IMR-90 (cell line): ENCODE measurements at regions not wholly inside any gene's neighbourhood (a gene's known extent, or its start where the extent isn't known, plus 50 kb on each side); places are given as distances from the start of the nearest gene placed in this dataset.

ENCODE experiments used
- ATAC-seq: fragments of 200-7000 bp; cut with Tn5 transposase; 2 replicates; pipeline ENCODE4 v1.9.1; 2020; ENCODE audit warnings: low read depth, mild to moderate bottlenecking, moderate library complexity
- BruUV-seq: library from RNA; stranded (reverse); fragments of 400-500 nt; replicated peaks from 2 replicates; lab custom pipeline; 2021; lab: Mats Ljungman, UMichigan
- CTCF ChIA-PET: fragments of 300-600 bp; formaldehyde crosslinking; extraction: SDS; loops from one replicate; lab custom pipeline; 2021; ENCODE audit warnings: antibody characterized with exemption; lab: Yijun Ruan, JAX
- POLR2A ChIA-PET: fragments of 300-600 bp; sonication (Branson Sonifier 250); formaldehyde crosslinking; loops from one replicate; lab custom pipeline; 2022; ENCODE audit warnings: antibody characterized with exemption; ENCODE audit not compliant: unreplicated experiment; lab: Charles Lee
- DNase-seq: peaks from one replicate; pipeline ENCODE4 v3.0.0; 2013
- H2AFZ ChIP-seq: replicated peaks from 2 replicates; pipeline ENCODE3; 2013; ENCODE audit warnings: low read length, mild to moderate bottlenecking; ENCODE audit not compliant: poor library complexity
- H2AK5ac ChIP-seq: 2 replicates; pipeline ENCODE4 v1.6.1; 2013; ENCODE audit warnings: low read depth, low read length, inconsistent platforms
- H2AK9ac ChIP-seq: replicated peaks from 2 replicates; pipeline ENCODE3; 2013; ENCODE audit warnings: mild to moderate bottlenecking, low read depth, low read length, moderate library complexity; ENCODE audit not compliant: poor library complexity
- H2BK120ac ChIP-seq: 2 replicates; pipeline ENCODE4 v1.6.1; 2013; ENCODE audit warnings: low read depth, low read length, inconsistent platforms
- H2BK15ac ChIP-seq: 3 replicates; pipeline ENCODE4 v1.6.1; 2013; ENCODE audit warnings: low read depth, low read length, inconsistent platforms
- H2BK20ac ChIP-seq: 2 replicates; pipeline ENCODE4 v1.6.1; 2013; ENCODE audit warnings: low read depth, mild to moderate bottlenecking, inconsistent platforms, low read length, moderate library complexity
- H2BK5ac ChIP-seq: 2 replicates; pipeline ENCODE4 v1.6.1; 2013; ENCODE audit warnings: mild to moderate bottlenecking, low read depth, low read length, inconsistent platforms; ENCODE audit not compliant: poor library complexity, severe bottlenecking
- H3K14ac ChIP-seq: replicated peaks from 2 replicates; pipeline ENCODE4 v1.6.1; 2013; ENCODE audit warnings: low read depth, low read length, inconsistent platforms
- H3K18ac ChIP-seq: 2 replicates; pipeline ENCODE4 v1.6.1; 2013; ENCODE audit warnings: low read depth, low read length, control low read depth
- H3K23ac ChIP-seq: 2 replicates; pipeline ENCODE4 v1.6.1; 2013; ENCODE audit warnings: low read depth, low read length, inconsistent platforms
- H3K27ac ChIP-seq: 2 replicates; pipeline ENCODE4 v1.5.1; 2013; ENCODE audit warnings: mild to moderate bottlenecking, control low read depth, low read length; ENCODE audit not compliant: insufficient read depth
- H3K27me3 ChIP-seq: 2 replicates; pipeline ENCODE4 v1.6.1; 2013; ENCODE audit warnings: low read length; ENCODE audit not compliant: control insufficient read depth, insufficient read depth
- H3K36me3 ChIP-seq: 2 replicates; pipeline ENCODE4 v1.6.1; 2013; ENCODE audit warnings: low read length, mixed read lengths; ENCODE audit not compliant: control insufficient read depth, insufficient read depth
- H3K4ac ChIP-seq: 2 replicates; pipeline ENCODE4 v1.6.1; 2013; ENCODE audit warnings: low read depth, low read length, inconsistent platforms
- H3K4me1 ChIP-seq: 2 replicates; pipeline ENCODE4 v1.6.1; 2013; ENCODE audit warnings: low read length, mixed read lengths; ENCODE audit not compliant: control insufficient read depth, insufficient read depth
- H3K4me2 ChIP-seq: 2 replicates; pipeline ENCODE4 v1.6.1; 2013; ENCODE audit warnings: low read depth, mild to moderate bottlenecking, control low read depth, low read length, moderate library complexity
- H3K4me3 ChIP-seq: 2 replicates; pipeline ENCODE4 v1.5.1; 2013; ENCODE audit warnings: low read depth, mild to moderate bottlenecking, control low read depth, low read length, moderate library complexity; ENCODE audit not compliant: insufficient read depth
- H3K56ac ChIP-seq: 2 replicates; pipeline ENCODE4 v1.6.1; 2013; ENCODE audit warnings: low read length, inconsistent platforms; ENCODE audit not compliant: insufficient read depth; ENCODE audit errors: extremely low read depth
- H3K79me1 ChIP-seq, 2 experiments: 2 replicates each; pipeline ENCODE4 v1.6.1; 2013; ENCODE audit warnings: low read length in 2 of 2, inconsistent platforms in 1 of 2, low read depth in 1 of 2
- H3K9ac ChIP-seq: 2 replicates; pipeline ENCODE4 v1.6.1; 2013; ENCODE audit warnings: low read depth, low read length, control low read depth
- H3K9me1 ChIP-seq: 2 replicates; pipeline ENCODE4 v1.6.1; 2013; ENCODE audit warnings: low read length, inconsistent platforms; ENCODE audit not compliant: insufficient read depth
- H3K9me3 ChIP-seq: 2 replicates; pipeline ENCODE4 v1.6.1; 2013; ENCODE audit warnings: low read length; ENCODE audit not compliant: control insufficient read depth, insufficient read depth
- H4K20me1 ChIP-seq: 2 replicates; pipeline ENCODE4 v1.6.1; 2013; ENCODE audit warnings: low read length, inconsistent platforms; ENCODE audit not compliant: insufficient read depth
- H4K5ac ChIP-seq: 2 replicates; pipeline ENCODE4 v1.6.1; 2013; ENCODE audit warnings: mild to moderate bottlenecking, low read depth, low read length, control low read depth
- H4K8ac ChIP-seq, 2 experiments: 2 replicates each; pipeline ENCODE4 v1.6.1; 2013; ENCODE audit warnings: low read depth in 2 of 2, low read length in 2 of 2, control low read depth in 1 of 2, inconsistent platforms in 1 of 2
- H4K91ac ChIP-seq: 2 replicates; pipeline ENCODE4 v1.6.1; 2013; ENCODE audit warnings: low read depth, low read length, inconsistent platforms; ENCODE audit not compliant: insufficient read depth
- CEBPB ChIP-seq: IDR thresholded peaks from 2 replicates; pipeline ENCODE4 v1.6.1; 2012; ENCODE audit warnings: low read depth, low read length, improper control_type of control experiment
- CHD1 ChIP-seq: IDR thresholded peaks from 2 replicates; pipeline ENCODE4 v1.6.1; 2012; ENCODE audit warnings: low read depth, low read length, improper control_type of control experiment
- ELK1 ChIP-seq: fragments of 150-350 bp; IDR thresholded peaks from 2 replicates; pipeline ENCODE4 v1.6.1; 2016; ENCODE audit warnings: low read depth, mild to moderate bottlenecking, low read length, moderate library complexity, borderline replicate concordance
- FOS ChIP-seq: fragments of 150-350 bp; IDR thresholded peaks from 2 replicates; pipeline ENCODE4 v1.6.1; 2016; ENCODE audit warnings: low read depth, low read length
- MAFK ChIP-seq: IDR thresholded peaks from 2 replicates; pipeline ENCODE4 v1.6.1; 2012; ENCODE audit warnings: low read depth, low read length, improper control_type of control experiment
- MAZ ChIP-seq: IDR thresholded peaks from 2 replicates; pipeline ENCODE4 v1.6.1; 2012; ENCODE audit warnings: low read depth, mild to moderate bottlenecking, low read length, improper control_type of control experiment, moderate library complexity, borderline replicate concordance
- MXI1 ChIP-seq: IDR thresholded peaks from 2 replicates; pipeline ENCODE4 v1.6.1; 2012; ENCODE audit warnings: low read depth, mild to moderate bottlenecking, low read length, moderate library complexity, borderline replicate concordance
- NFE2L2 ChIP-seq: fragments of 150-350 bp; IDR thresholded peaks from 2 replicates; pipeline ENCODE4 v1.6.1; 2016; ENCODE audit warnings: low read depth, mild to moderate bottlenecking, low read length
- RAD21 ChIP-seq: IDR thresholded peaks from 2 replicates; pipeline ENCODE4 v1.6.1; 2012; ENCODE audit warnings: low read length, improper control_type of control experiment
- RCOR1 ChIP-seq: IDR thresholded peaks from 2 replicates; pipeline ENCODE4 v1.6.1; 2012; ENCODE audit warnings: mild to moderate bottlenecking, low read length, improper control_type of control experiment; ENCODE audit not compliant: insufficient replicate concordance
- RFX5 ChIP-seq: IDR thresholded peaks from 2 replicates; pipeline ENCODE4 v1.8.0; 2012; ENCODE audit warnings: low read depth, mild to moderate bottlenecking, low read length, moderate library complexity
- SMC3 ChIP-seq: fragments of 150-350 bp; IDR thresholded peaks from 2 replicates; pipeline ENCODE4 v1.6.1; 2016; ENCODE audit warnings: low read depth, mild to moderate bottlenecking, antibody characterized with exemption, low read length, moderate library complexity
- WGBS, 2 experiments: methylation state at CpG; one replicate each; pipeline versions ENCODE4 v1.1.5 to v1.1.7; 2013; ENCODE audit warnings: missing lambda C conversion rate in 2 of 2; ENCODE audit not compliant: insufficient read length in 1 of 2; ENCODE audit errors: extremely low coverage in 2 of 2; 5-methylcytosine and 5-hydroxymethylcytosine counted together
- dilution Hi-C: fragments of 300-500 bp; cut with HindIII; formaldehyde crosslinking; loops from one replicate; pipeline ENCODE4 v1.14.3; 2018; ENCODE audit warnings: low sequenced_read_pairs; ENCODE audit not compliant: unreplicated experiment
- in situ Hi-C: fragments of 300-500 bp; cut with MboI; formaldehyde crosslinking; loops from 3 replicates; pipeline ENCODE4 v1.14.3; 2019; ENCODE audit warnings: low sequenced_read_pairs, inconsistent platforms, mixed read lengths
- intact Hi-C: fragments of 100-400 bp; cut with micrococcal nuclease; formaldehyde crosslinking; loops from 2 replicates; pipeline ENCODE4 v1.10.0; 2022
- TF ChIP-seq, protein P1 (sequence below): conservative IDR thresholded peaks from 2 replicates; pipeline ENCODE4 v1.5.1; 2012; ENCODE audit warnings: mild to moderate bottlenecking, low read depth, low read length, improper control_type of control experiment
- TF ChIP-seq, protein P2 (sequence below): fragments of 150-350 bp; IDR thresholded peaks from 2 replicates; pipeline ENCODE4 v1.6.1; 2017; ENCODE audit warnings: mild to moderate bottlenecking, antibody characterized with exemption, low read length, low read depth

GRCh38 chr1:56235909-56236510 lies 343.4 kb downstream of the PLPP3 start:
- WGBS, 2 experiments: 0% methylated on average over 1 of the region's 2 CpGs; no CpG with 5 or more reads in 1 of the 2 experiments
- CTCF ChIA-PET: interaction anchor here (0.7 kb wide), 1 partner anchor 1317 kb away, joined by 3 read pairs; no protein-coding TSS in a partner anchor
- in situ Hi-C loops: no loop called here

More at GRCh38 chr1:56235909-56236510, 343.4 kb downstream of the PLPP3 start:
- Histone ChIP-seq H2AFZ (no peak overlapping the region), H3K9me1 (no peaks in the 10 kb centered on the region), H3K4ac (no peak overlapping the region), H3K79me1 (no peaks in the 10 kb centered on the region), H2BK120ac (no peak overlapping the region), H4K5ac (no peak overlapping the region), H3K36me3 (no peaks in the 10 kb centered on the region), H3K56ac (no peak overlapping the region), H3K23ac (no peak overlapping the region), H2BK5ac (no peak overlapping the region), H3K27me3 (no peaks in the 10 kb centered on the region), H3K4me2 (no peak overlapping the region), H4K20me1 (no peaks in the 10 kb centered on the region), H3K9me3 (no peaks in the 10 kb centered on the region), H3K14ac (no peak overlapping the region), H4K91ac (no peak overlapping the region), H4K8ac (no peak overlapping the region), H3K18ac (peak overlapping the region; percentile 5; the same call in 1 of the 2 replicates), H2AK9ac (no peak overlapping the region), H3K4me1 (peaks cover 2% of the 10 kb centered on the region; the same call in 1 of the 2 replicates), H3K4me3 (no peak overlapping the region), H3K9ac (no peak overlapping the region), H2BK20ac (no peak overlapping the region), H3K27ac (no peak overlapping the region), H2AK5ac (no peak overlapping the region), H2BK15ac (no peak overlapping the region)
- TF ChIP-seq CHD1: no peak
- no peak for TF ChIP-seq RAD21
- TF ChIP-seq, protein P1, sequence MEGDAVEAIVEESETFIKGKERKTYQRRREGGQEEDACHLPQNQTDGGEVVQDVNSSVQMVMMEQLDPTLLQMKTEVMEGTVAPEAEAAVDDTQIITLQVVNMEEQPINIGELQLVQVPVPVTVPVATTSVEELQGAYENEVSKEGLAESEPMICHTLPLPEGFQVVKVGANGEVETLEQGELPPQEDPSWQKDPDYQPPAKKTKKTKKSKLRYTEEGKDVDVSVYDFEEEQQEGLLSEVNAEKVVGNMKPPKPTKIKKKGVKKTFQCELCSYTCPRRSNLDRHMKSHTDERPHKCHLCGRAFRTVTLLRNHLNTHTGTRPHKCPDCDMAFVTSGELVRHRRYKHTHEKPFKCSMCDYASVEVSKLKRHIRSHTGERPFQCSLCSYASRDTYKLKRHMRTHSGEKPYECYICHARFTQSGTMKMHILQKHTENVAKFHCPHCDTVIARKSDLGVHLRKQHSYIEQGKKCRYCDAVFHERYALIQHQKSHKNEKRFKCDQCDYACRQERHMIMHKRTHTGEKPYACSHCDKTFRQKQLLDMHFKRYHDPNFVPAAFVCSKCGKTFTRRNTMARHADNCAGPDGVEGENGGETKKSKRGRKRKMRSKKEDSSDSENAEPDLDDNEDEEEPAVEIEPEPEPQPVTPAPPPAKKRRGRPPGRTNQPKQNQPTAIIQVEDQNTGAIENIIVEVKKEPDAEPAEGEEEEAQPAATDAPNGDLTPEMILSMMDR: no peak
- no peak for TF ChIP-seq MAZ
- TF ChIP-seq RFX5: no peak
- no peak for TF ChIP-seq FOS
- no peak for TF ChIP-seq ELK1
- TF ChIP-seq NFE2L2: no peak
- TF ChIP-seq, protein P2, sequence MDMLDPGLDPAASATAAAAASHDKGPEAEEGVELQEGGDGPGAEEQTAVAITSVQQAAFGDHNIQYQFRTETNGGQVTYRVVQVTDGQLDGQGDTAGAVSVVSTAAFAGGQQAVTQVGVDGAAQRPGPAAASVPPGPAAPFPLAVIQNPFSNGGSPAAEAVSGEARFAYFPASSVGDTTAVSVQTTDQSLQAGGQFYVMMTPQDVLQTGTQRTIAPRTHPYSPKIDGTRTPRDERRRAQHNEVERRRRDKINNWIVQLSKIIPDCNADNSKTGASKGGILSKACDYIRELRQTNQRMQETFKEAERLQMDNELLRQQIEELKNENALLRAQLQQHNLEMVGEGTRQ: no peak
- TF ChIP-seq RCOR1: no peak
- TF ChIP-seq CEBPB: no peak
- TF ChIP-seq MXI1: no peak
- no peak for TF ChIP-seq MAFK
- TF ChIP-seq SMC3: no peak
- no TSS peak for BruUV-seq
- DNase-seq: no peak
- POLR2A ChIA-PET: no interaction called here
- dilution Hi-C loops: no loop called here
- ATAC-seq: 0 out of 2 replicates have a peak, but pooled peaks have one; percentile 11
- intact Hi-C loops: no loop called here
